ENCODE measurements at regions not wholly inside any gene's neighbourhood (a gene's known extent, or its start where the extent isn't known, plus 50 kb on each side); places are given as distances from the start of the nearest gene placed in this dataset.
"Not testable (repeated sequence)": the region's sequence is repeated elsewhere in the genome, so short reads cannot be mapped to it uniquely, and the experiment has no call there.

- not testable (repeated sequence) for H3K9ac ChIP-seq (ENCODE audit: low read length); H3K27ac ChIP-seq (ENCODE audit: low read depth, low read length); H3K4me1 ChIP-seq (ENCODE audit: insufficient read depth, low read length)
Measured at GRCh38 chr12:8351073-8351472, 104.7 kb upstream of the CLEC6A start.

GRCh38 chr12:8354741-8355140, 101.0 kb upstream of the CLEC6A start:
- H3K9me3 ChIP-seq (ENCODE audit: low read length); H3K36me3 ChIP-seq (ENCODE audit: insufficient read depth, low read length); H3K9ac ChIP-seq (ENCODE audit: low read length); H3K4me1 ChIP-seq (ENCODE audit: insufficient read depth, low read length); H3K27ac ChIP-seq (ENCODE audit: low read depth, low read length); H3K27me3 ChIP-seq (ENCODE audit: control insufficient read depth in 1 of 2, insufficient read depth in 2 of 2, low read length in 2 of 2); H3K4me3 ChIP-seq (ENCODE audit: low read depth in 1 of 2, low read length in 2 of 2): not testable (repeated sequence)

More at GRCh38 chr12:8351073-8351472, 104.7 kb upstream of the CLEC6A start:
- H3K27me3 ChIP-seq (ENCODE audit: control insufficient read depth in 1 of 2, insufficient read depth in 2 of 2, low read length in 2 of 2); H3K36me3 ChIP-seq (ENCODE audit: insufficient read depth, low read length); H3K9me3 ChIP-seq (ENCODE audit: low read length); H3K4me3 ChIP-seq (ENCODE audit: low read depth in 1 of 2, low read length in 2 of 2): not testable (repeated sequence)

GRCh38 chr12:8355531-8355930, 100.2 kb upstream of the CLEC6A start:
- not testable (repeated sequence) for H3K9me3 ChIP-seq (ENCODE audit: low read length); H3K27ac ChIP-seq (ENCODE audit: low read depth, low read length); H3K36me3 ChIP-seq (ENCODE audit: insufficient read depth, low read length); H3K4me3 ChIP-seq (ENCODE audit: low read depth in 1 of 2, low read length in 2 of 2); H3K4me1 ChIP-seq (ENCODE audit: insufficient read depth, low read length); H3K27me3 ChIP-seq (ENCODE audit: control insufficient read depth in 1 of 2, insufficient read depth in 2 of 2, low read length in 2 of 2); H3K9ac ChIP-seq (ENCODE audit: low read length)

GRCh38 chr12:8373744-8374143, 82.0 kb upstream of the CLEC6A start:
- not testable (repeated sequence) for H3K4me3 ChIP-seq (ENCODE audit: low read depth in 1 of 2, low read length in 2 of 2); H3K9ac ChIP-seq (ENCODE audit: low read length); H3K36me3 ChIP-seq (ENCODE audit: insufficient read depth, low read length); H3K9me3 ChIP-seq (ENCODE audit: low read length); H3K27ac ChIP-seq (ENCODE audit: low read depth, low read length); H3K27me3 ChIP-seq (ENCODE audit: control insufficient read depth in 1 of 2, insufficient read depth in 2 of 2, low read length in 2 of 2); H3K4me1 ChIP-seq (ENCODE audit: insufficient read depth, low read length)

GRCh38 chr12:8375122-8375521, 80.6 kb upstream of the CLEC6A start:
- not testable (repeated sequence) for H3K36me3 ChIP-seq (ENCODE audit: insufficient read depth, low read length); H3K27ac ChIP-seq (ENCODE audit: low read depth, low read length); H3K4me3 ChIP-seq (ENCODE audit: low read depth in 1 of 2, low read length in 2 of 2); H3K27me3 ChIP-seq (ENCODE audit: control insufficient read depth in 1 of 2, insufficient read depth in 2 of 2, low read length in 2 of 2); H3K9me3 ChIP-seq (ENCODE audit: low read length); H3K4me1 ChIP-seq (ENCODE audit: insufficient read depth, low read length); H3K9ac ChIP-seq (ENCODE audit: low read length)

DNA sequence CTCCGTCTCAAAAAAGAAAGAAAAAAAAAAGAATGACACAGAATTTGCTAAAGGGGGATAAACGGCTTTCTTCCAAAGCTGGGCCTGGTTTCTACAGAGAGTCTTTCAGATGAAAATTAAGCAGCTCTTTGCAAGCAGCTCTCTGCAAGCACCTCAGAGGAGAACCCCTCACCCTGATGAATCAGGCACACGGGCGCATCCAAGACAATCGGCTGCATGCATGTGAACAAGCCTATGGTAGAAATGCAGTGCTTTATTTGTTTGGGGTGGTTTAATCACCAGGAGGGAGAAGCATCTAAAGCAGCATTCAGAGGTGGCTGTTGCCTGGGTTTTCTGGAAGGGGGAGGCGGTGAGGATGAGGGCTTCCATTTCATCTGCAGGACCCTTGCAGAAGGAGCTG, 78.0 kb upstream of the CLEC6A start:
- not testable (repeated sequence) for H3K9ac ChIP-seq (ENCODE audit: low read length); H3K9me3 ChIP-seq (ENCODE audit: low read length); H3K4me1 ChIP-seq (ENCODE audit: insufficient read depth, low read length); H3K27ac ChIP-seq (ENCODE audit: low read depth, low read length); H3K4me3 ChIP-seq (ENCODE audit: low read depth in 1 of 2, low read length in 2 of 2); H3K27me3 ChIP-seq (ENCODE audit: control insufficient read depth in 1 of 2, insufficient read depth in 2 of 2, low read length in 2 of 2); H3K36me3 ChIP-seq (ENCODE audit: insufficient read depth, low read length)

GRCh38 chr12:8382556-8382955, 73.2 kb upstream of the CLEC6A start:
- not testable (repeated sequence) for H3K27me3 ChIP-seq (ENCODE audit: control insufficient read depth in 1 of 2, insufficient read depth in 2 of 2, low read length in 2 of 2); H3K9me3 ChIP-seq (ENCODE audit: low read length); H3K9ac ChIP-seq (ENCODE audit: low read length); H3K4me3 ChIP-seq (ENCODE audit: low read depth in 1 of 2, low read length in 2 of 2); H3K27ac ChIP-seq (ENCODE audit: low read depth, low read length); H3K4me1 ChIP-seq (ENCODE audit: insufficient read depth, low read length); H3K36me3 ChIP-seq (ENCODE audit: insufficient read depth, low read length)

DNA sequence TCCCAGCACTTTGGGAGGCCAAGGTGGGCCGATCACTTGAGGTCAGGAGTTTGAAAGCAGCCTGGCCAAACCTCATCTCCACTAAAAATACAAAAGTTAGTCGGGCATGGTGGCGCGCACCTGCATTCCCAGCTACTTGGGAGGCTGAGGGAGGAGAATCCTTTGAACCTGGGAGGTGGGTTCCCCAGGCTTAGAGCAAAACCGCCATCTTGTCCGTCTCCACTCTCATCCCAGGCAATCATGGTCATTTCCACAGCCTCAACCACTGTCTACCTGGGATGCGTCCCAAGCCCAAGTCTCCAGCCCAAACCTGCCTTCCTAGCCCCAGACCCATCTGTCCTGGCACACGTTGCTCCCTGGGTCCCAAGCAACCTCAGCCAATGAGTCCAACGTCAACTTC, 71.1 kb upstream of the CLEC6A start:
- H3K36me3 ChIP-seq (ENCODE audit: insufficient read depth, low read length); H3K9ac ChIP-seq (ENCODE audit: low read length); H3K27ac ChIP-seq (ENCODE audit: low read depth, low read length); H3K4me1 ChIP-seq (ENCODE audit: insufficient read depth, low read length); H3K27me3 ChIP-seq (ENCODE audit: control insufficient read depth in 1 of 2, insufficient read depth in 2 of 2, low read length in 2 of 2); H3K9me3 ChIP-seq (ENCODE audit: low read length); H3K4me3 ChIP-seq (ENCODE audit: low read depth in 1 of 2, low read length in 2 of 2): not testable (repeated sequence)

GRCh38 chr12:8385431-8385830, 70.3 kb upstream of the CLEC6A start:
- H3K36me3 ChIP-seq (ENCODE audit: insufficient read depth, low read length); H3K27ac ChIP-seq (ENCODE audit: low read depth, low read length); H3K4me1 ChIP-seq (ENCODE audit: insufficient read depth, low read length); H3K9me3 ChIP-seq (ENCODE audit: low read length); H3K27me3 ChIP-seq (ENCODE audit: control insufficient read depth in 1 of 2, insufficient read depth in 2 of 2, low read length in 2 of 2); H3K9ac ChIP-seq (ENCODE audit: low read length); H3K4me3 ChIP-seq (ENCODE audit: low read depth in 1 of 2, low read length in 2 of 2): not testable (repeated sequence)

GRCh38 chr12:8386661-8387060, 69.1 kb upstream of the CLEC6A start:
- H3K36me3 ChIP-seq (ENCODE audit: insufficient read depth, low read length); H3K4me1 ChIP-seq (ENCODE audit: insufficient read depth, low read length); H3K9ac ChIP-seq (ENCODE audit: low read length); H3K27me3 ChIP-seq (ENCODE audit: control insufficient read depth in 1 of 2, insufficient read depth in 2 of 2, low read length in 2 of 2); H3K9me3 ChIP-seq (ENCODE audit: low read length); H3K4me3 ChIP-seq (ENCODE audit: low read depth in 1 of 2, low read length in 2 of 2); H3K27ac ChIP-seq (ENCODE audit: low read depth, low read length): not testable (repeated sequence)

DNA sequence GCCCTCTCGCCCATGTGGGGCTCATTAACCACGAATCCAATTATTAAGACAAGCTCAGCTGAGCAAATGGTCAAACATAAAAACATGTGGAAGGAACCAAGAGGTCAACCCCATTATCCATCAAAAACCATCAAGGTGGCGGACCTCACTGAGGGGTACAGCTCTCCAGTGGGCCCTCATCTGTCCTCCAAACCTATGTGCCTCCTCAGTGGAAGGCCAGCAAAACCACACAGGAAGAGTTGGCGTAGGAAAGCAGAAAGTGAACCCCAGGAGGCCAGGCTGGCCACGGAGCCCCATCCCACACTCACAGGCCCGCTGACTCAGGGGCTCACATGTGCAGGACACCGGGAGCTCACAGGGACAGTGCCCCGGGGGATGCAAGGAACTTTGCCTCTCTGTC, 66.5 kb upstream of the CLEC6A start:
- H3K27me3 ChIP-seq (ENCODE audit: control insufficient read depth in 1 of 2, insufficient read depth in 2 of 2, low read length in 2 of 2); H3K9me3 ChIP-seq (ENCODE audit: low read length); H3K9ac ChIP-seq (ENCODE audit: low read length); H3K27ac ChIP-seq (ENCODE audit: low read depth, low read length); H3K4me1 ChIP-seq (ENCODE audit: insufficient read depth, low read length); H3K4me3 ChIP-seq (ENCODE audit: low read depth in 1 of 2, low read length in 2 of 2); H3K36me3 ChIP-seq (ENCODE audit: insufficient read depth, low read length): not testable (repeated sequence)

DNA sequence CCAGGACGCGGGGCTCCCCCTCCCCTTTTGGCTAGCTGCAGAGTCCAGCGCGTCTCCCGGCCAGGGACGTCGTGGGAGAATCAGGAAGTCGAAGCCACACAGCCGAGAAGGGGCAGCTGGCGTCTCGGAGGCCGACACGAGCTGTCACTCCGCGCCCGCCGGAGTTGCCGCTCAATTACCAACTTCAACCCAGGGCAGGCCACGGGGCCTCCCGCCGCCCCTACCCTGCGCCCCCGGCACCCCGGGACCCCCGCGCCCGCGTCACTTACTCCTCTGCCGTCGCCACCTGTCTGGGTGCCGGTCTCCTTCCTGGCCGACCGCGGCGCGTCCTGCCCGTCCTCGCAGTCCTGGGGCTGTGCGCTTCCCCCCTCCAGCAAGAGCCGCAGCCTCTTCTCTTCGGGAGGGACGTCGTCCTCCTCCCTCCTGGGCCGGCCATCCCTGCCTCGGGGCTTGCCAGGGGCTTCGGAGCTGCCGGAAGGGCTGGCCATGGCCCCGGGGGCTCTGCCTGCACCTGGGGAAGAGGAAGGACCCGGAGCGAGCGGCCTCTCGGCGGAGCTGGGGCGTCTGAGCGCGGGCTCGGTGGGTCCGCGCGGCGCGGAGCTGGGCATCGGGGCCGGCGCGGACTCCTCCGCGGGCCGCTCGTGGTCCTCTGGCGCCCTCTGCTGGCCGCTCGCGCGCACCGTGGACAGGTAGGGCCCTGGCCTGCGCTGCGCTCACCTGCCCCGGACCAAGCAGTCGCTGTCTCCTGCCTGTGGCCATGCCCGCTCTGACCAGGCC, 65.6 kb upstream of the CLEC6A start:
- not testable (repeated sequence) for H3K4me1 ChIP-seq (ENCODE audit: insufficient read depth, low read length); H3K27me3 ChIP-seq (ENCODE audit: control insufficient read depth in 1 of 2, insufficient read depth in 2 of 2, low read length in 2 of 2); H3K36me3 ChIP-seq (ENCODE audit: insufficient read depth, low read length); H3K9me3 ChIP-seq (ENCODE audit: low read length); H3K9ac ChIP-seq (ENCODE audit: low read length); H3K27ac ChIP-seq (ENCODE audit: low read depth, low read length)
- peak overlapping the region in 1 of 2 donors; percentile 32 for H3K4me3 ChIP-seq (ENCODE audit: low read depth in 1 of 2, low read length in 2 of 2)

Data from muscle layer of colon (tissue), 2 donors.